ENCODE measurements at regions not wholly inside any gene's neighbourhood (a gene's known extent, or its start where the extent isn't known, plus 50 kb on each side); places are given as distances from the start of the nearest gene placed in this dataset.

DNA sequence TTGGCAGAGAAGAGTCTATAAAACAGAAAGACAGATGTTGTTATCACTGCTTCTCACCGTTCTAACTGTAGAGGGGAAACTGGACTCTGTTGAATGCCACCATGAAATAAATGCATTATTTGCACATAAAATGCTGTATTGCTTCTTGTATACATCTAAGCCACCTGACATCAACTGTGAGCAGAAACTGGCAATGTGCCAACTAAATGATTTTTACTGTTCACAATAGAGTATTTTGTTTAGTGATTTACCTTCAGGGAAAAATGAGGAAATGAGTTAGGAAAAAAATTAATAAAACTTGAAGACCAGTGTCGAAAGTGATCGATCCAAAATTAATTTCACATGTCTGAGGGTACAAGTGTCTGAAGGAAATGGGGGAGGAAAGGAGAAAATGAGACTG, 65.9 kb upstream of the TNIP3 start:
- DNase-seq (ENCODE audit: low spot score) (no peak), ATAC-seq (no peak)
- intact Hi-C loops (cut with DNase I) = no loop called here

GRCh38 chr4:121228848-121229247, 64.7 kb upstream of the TNIP3 start:
- ATAC-seq = no peak
- no peak for DNase-seq (ENCODE audit: low spot score)
- intact Hi-C loops (cut with DNase I) = no loop called here

DNA sequence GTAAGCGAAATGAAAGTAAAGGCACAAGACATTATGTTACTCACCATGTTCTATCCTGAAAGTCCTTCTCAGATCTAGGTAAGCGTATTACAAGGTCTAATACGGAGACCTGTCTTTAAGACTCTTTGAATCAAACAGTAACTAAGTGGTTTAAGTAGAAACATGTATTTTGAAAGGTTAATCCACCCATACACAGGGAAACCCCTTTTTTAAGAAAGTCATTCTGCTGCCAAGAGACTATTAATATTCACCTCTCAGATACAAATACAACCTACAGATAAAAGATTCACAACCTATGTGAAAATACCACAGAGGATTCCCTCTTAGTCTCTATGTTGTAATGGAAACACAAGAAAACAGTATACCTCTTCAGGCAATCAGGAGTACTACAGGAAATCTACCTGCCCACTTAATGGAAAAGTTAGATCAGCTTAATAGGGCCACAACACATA, 63.2 kb upstream of the TNIP3 start:
- ATAC-seq = no peak

DNA sequence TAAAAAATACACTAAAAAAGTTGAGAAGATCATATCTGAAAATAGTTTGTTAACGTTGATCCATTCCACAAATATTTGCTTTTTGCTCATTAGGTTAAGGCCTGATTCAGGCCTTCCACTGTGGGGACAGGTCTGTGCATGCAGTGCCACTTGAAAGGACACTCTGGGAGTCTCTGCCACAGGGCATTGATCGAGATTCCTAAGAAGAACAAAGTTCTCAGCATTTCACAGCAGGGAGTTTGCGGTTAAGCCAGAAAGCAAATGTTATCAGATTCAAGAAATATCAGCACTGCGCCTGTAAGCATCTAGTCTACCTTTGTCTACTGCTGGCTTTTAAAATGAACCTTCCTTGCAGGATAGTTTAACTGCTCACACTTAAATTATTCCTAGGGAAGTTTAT, 62.2 kb upstream of the TNIP3 start:
- ATAC-seq (no peak), DNase-seq (ENCODE audit: low spot score) (no peak)
- intact Hi-C loops (cut with DNase I) = no loop called here

More for the DNA sequence above, 63.2 kb upstream of the TNIP3 start:
- intact Hi-C loops (cut with DNase I) = no loop called here
- no peak for DNase-seq (ENCODE audit: low spot score)

GRCh38 chr4:121221608-121222007, 57.5 kb upstream of the TNIP3 start:
- no peak for ATAC-seq
- no peak for DNase-seq (ENCODE audit: low spot score)
- intact Hi-C loops (cut with DNase I) = no loop called here

DNA sequence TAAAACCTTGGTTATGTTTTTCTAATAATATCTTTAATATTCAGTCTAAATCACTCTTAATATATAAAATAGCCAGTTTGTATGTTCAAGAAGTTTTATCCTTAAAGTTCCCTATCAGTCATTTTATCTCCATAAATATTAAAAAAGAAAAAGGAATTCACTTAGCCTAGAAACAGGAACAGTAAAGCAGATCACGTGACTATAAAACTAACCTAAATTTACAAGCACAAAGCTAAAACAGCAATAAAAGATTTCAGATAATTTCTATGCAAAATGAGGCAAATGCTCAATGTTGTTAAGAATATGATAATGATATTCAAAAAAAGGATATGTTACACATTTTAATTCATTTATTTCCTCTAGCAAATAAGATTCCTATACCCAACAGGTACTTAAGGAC, 57.1 kb upstream of the TNIP3 start:
- ATAC-seq (no peak), DNase-seq (ENCODE audit: low spot score) (no peak)
- intact Hi-C loops (cut with DNase I) = no loop called here

DNA sequence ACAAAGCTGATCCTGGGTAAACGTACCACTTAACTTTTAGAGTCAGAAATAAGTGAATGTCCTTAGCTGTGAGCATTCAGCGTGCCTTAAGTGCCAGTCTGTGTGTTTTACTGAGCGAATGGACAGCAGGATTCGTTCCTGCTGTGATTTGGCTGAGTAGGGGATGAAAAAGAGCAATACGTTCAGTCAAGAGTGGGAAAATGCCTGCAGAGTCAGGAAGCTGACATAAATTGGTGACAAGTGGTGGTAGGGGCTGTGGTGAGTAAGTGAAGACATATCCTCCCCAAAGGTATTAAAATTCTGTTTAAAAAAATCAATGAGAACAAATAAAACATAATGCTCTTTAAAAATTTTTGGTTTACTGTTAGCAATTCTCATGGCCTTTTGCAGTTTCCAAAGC, 56.6 kb upstream of the TNIP3 start:
- DNase-seq (ENCODE audit: low spot score) (no peak), ATAC-seq (no peak)
- intact Hi-C loops (cut with DNase I) = no loop called here

- intact Hi-C loops (cut with DNase I) = no loop called here
- ATAC-seq = no peak
Measured at GRCh38 chr4:121219227-121219626, 55.1 kb upstream of the TNIP3 start.

GRCh38 chr4:121217351-121217750, 53.2 kb upstream of the TNIP3 start:
- DNase-seq (ENCODE audit: low spot score) (no peak), ATAC-seq (no peak)
- intact Hi-C loops (cut with DNase I) = no loop called here

More at GRCh38 chr4:121219227-121219626, 55.1 kb upstream of the TNIP3 start:
- DNase-seq (ENCODE audit: low spot score) = no peak

DNA sequence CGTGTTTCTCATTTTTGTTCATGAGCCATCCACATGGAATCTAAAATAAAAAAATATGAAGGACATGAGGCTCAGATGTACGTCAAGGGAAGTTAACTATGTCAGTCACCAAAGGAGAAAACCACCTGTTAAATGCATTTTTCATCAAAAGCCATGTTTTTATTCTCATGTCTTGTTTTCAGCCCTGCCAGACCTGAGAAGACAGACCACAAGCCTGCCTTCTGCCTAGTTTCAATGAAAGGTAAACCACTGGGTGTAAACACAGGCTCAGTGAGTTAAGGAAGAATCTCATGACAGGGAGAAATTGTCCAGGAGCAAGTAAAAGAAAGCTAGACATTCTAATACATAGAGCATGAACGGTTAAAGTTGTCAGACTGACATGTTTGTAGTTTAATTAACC, 52.3 kb upstream of the TNIP3 start:
- ATAC-seq (no peak), DNase-seq (ENCODE audit: low spot score) (no peak)
- intact Hi-C loops (cut with DNase I) = no loop called here

DNA sequence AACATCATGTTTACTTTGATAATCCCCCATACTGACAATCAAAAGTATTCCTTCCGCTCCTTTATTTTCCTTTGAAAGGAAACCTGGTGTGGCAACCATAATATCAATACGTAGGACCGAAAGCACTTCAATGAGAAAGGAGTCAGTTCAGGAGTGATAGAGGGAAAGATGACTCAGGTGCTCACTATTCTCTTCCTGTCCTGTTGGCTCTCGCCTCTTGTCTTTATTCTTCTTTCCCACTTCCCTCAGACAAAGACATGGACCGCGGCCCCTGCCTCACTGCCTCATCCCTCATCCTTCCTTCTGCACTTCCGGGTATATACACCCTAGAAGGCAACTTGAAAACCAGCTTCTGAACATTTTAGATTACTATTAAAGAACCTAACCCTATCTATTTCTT, 49.8 kb upstream of the TNIP3 start:
- DNase-seq (ENCODE audit: low spot score) (no peak), ATAC-seq (no peak)
- intact Hi-C loops (cut with DNase I) = no loop called here
